Kidney (tissue), 13 donors: ENCODE measurements at regions not wholly inside any gene's neighbourhood (a gene's known extent, or its start where the extent isn't known, plus 50 kb on each side); places are given as distances from the start of the nearest gene placed in this dataset.
"Not testable (repeated sequence)": the region's sequence is repeated elsewhere in the genome, so short reads cannot be mapped to it uniquely, and the experiment has no call there.

Source experiments
- DNase-seq, 5 donors: peaks; one replicate each; pipeline ENCODE4 v3.0.0-alpha.2; 2013 to 2020
- FAIRE-seq: peaks from 2 replicates; lab custom pipeline; 2012; peaks lifted over from hg19 to GRCh38; lab: Jason Lieb, UNC
- H3K27ac ChIP-seq, 2 donors: one replicate each; pipeline ENCODE4 v1.7.0; 2013; ENCODE audit warnings: low read depth in 2 of 2, low read length in 2 of 2, inconsistent platforms in 1 of 2
- H3K27me3 ChIP-seq: one replicate; pipeline ENCODE4 v1.7.1; 2013; ENCODE audit warnings: low read length, inconsistent platforms; ENCODE audit not compliant: control insufficient read depth, insufficient read depth
- H3K36me3 ChIP-seq, 3 donors: one replicate each; pipeline versions ENCODE4 v1.7.0 to v1.7.1; 2013; ENCODE audit warnings: low read length in 3 of 3, control low read depth in 1 of 3, inconsistent platforms in 1 of 3; ENCODE audit not compliant: insufficient read depth in 3 of 3, control insufficient read depth in 2 of 3
- H3K4me1 ChIP-seq, 3 donors: one replicate each; pipeline versions ENCODE4 v1.7.0 to v1.7.1; 2013; ENCODE audit warnings: low read length in 3 of 3, inconsistent platforms in 1 of 3, low read depth in 1 of 3; ENCODE audit not compliant: control insufficient read depth in 2 of 3, insufficient read depth in 2 of 3
- H3K4me3 ChIP-seq, 3 donors: one replicate each; pipeline versions ENCODE4 v1.7.0 to v1.8.1; 2013; ENCODE audit warnings: low read length in 3 of 3, control low read depth in 1 of 3, inconsistent platforms in 1 of 3
- H3K9ac ChIP-seq, 3 donors: one replicate each; pipeline versions ENCODE4 v1.7.0 to v1.7.1; 2013; ENCODE audit warnings: low read length in 3 of 3, control low read depth in 1 of 3, inconsistent platforms in 1 of 3
- H3K9me3 ChIP-seq, 3 donors: one replicate each; pipeline versions ENCODE4 v1.7.0 to v1.7.1; 2013; ENCODE audit warnings: low read length in 3 of 3, control low read depth in 1 of 3, inconsistent platforms in 1 of 3; ENCODE audit not compliant: control insufficient read depth in 2 of 3, insufficient read depth in 1 of 3
- CTCF ChIP-seq: IDR thresholded peaks from 3 replicates; pipeline ENCODE4 v1.5.1; 2012; ENCODE audit warnings: mild to moderate bottlenecking, moderate library complexity, borderline replicate concordance; ENCODE audit not compliant: insufficient read depth; ENCODE audit errors: extremely low read depth
- intact Hi-C: fragments of 100-400 bp; cut with DNase I; formaldehyde crosslinking; loops from one replicate; pipeline ENCODE4 v1.11.1; 2022
- donor health status: control.
- donor health status: control.
- donor health status: control.
- donor health status: control.
- donor health status: control.
- donor health status: DM: yes; HTN: yes; CAD: no.
- donor health status: Normal renal cell carcinoma (clear cell type).

GRCh38 chr11:12606597-12606996 is 67.6 kb upstream of the TEAD1 start:
- Histone ChIP-seq H3K27me3 (no peaks in the 10 kb centered on the region), H3K9me3 (peaks cover 0 to under 1% (median 0%) of the 10 kb centered on the region in 3 donors), H3K9ac (no peak overlapping the region), H3K4me1 (peaks cover 0 to 2% (median 0%) of the 10 kb centered on the region in 3 donors), H3K36me3 (no peaks in the 10 kb centered on the region), H3K27ac (no peak overlapping the region), H3K4me3 (no peak overlapping the region)
- DNase-seq (no peak), FAIRE-seq (no peak)
- intact Hi-C loops: no loop called here
- no peak for TF ChIP-seq CTCF

GRCh38 chr11:12608678-12609077 is 65.5 kb upstream of the TEAD1 start:
- DNase-seq, H3K4me3 ChIP-seq, H3K4me1 ChIP-seq, H3K27me3 ChIP-seq, FAIRE-seq, intact Hi-C loops, H3K9ac ChIP-seq, H3K27ac ChIP-seq, H3K9me3 ChIP-seq, H3K36me3 ChIP-seq: not testable (repeated sequence)

- Histone ChIP-seq H3K9me3 (peaks cover 0 to 2% (median 0%) of the 10 kb centered on the region in 3 donors), H3K27me3 (no peaks in the 10 kb centered on the region), H3K4me1 (no peaks in the 10 kb centered on the region), H3K4me3 (no peak overlapping the region), H3K36me3 (no peaks in the 10 kb centered on the region), H3K27ac (no peak overlapping the region), H3K9ac (no peak overlapping the region)
- DNase-seq (no peak), FAIRE-seq (no peak)
- no peak for TF ChIP-seq CTCF
- intact Hi-C loops: no loop called here
Measured at GRCh38 chr11:12611352-12611751, 62.9 kb upstream of the TEAD1 start.

DNA sequence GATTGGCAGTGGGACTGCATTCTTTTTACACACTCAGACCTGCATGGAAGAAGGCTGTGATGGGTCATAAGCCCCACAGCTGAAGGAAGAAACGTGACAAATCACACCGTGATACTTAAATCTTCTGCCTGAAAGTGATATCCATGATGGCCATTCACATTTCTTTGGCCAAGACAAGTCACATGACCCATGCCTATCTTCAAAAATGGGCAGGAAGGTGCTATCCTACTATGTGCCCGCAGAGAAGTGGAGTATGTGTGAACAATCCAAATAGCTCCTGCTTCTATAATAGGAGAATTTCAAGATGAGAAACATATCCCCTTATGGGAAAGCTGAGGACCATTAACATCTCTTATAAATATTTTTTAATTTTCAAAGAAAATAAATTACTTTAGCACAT is 56.6 kb upstream of the TEAD1 start:
- no peaks in the 10 kb centered on the region for H3K4me1 ChIP-seq
- H3K36me3 ChIP-seq: no peaks in the 10 kb centered on the region
- DNase-seq: no peak
- H3K9ac ChIP-seq: no peak overlapping the region
- no peak for TF ChIP-seq CTCF
- no peaks in the 10 kb centered on the region for H3K9me3 ChIP-seq
- H3K27me3 ChIP-seq: no peaks in the 10 kb centered on the region
- H3K27ac ChIP-seq: no peak overlapping the region
- FAIRE-seq: no peak
- no peak overlapping the region for H3K4me3 ChIP-seq
- intact Hi-C loops: no loop called here
